HG02610 (cell line): ENCODE measurements at regions not wholly inside any gene's neighbourhood (a gene's known extent, or its start where the extent isn't known, plus 50 kb on each side); places are given as distances from the start of the nearest gene placed in this dataset.

Experiments used
- ATAC-seq: cut with Tn5 transposase; IDR thresholded peaks from one replicate; pipeline ENCODE4 v1.9.1; 2021; ENCODE audit warnings: mild to moderate bottlenecking, moderate library complexity; ENCODE audit not compliant: unreplicated experiment

DNA sequence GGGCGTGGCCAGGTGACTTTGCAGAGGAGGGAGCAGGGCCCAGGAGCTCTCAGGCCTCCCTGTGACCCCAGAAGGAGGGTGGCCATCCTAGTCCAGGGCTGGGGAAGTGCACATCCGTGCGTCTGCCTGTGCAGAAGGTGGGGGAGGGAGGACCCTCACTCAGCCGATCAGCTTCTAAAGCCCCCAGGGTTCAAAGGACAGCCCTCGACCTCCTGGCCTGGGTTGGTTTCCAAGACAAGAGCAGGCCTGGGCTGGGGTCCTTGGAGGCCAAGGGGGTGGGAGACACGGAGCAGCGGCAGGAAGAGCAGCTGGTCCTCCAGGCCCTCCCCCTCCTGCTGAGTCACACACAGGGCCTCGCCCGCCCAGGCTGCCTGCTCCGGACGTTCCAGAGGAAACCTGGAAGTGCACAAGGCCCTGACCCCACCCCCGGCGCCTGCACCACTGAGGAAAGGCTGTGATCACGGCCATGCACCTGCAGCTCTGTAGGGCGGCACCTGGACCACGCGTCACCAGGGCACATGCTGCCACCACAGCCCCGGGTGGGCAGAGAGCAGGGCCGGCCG lies 67.1 kb upstream of the ZNF469 start:
- ATAC-seq = no peak

- no peak for ATAC-seq
Measured at GRCh38 chr16:88316151-88316550, 66.6 kb upstream of the ZNF469 start.

DNA sequence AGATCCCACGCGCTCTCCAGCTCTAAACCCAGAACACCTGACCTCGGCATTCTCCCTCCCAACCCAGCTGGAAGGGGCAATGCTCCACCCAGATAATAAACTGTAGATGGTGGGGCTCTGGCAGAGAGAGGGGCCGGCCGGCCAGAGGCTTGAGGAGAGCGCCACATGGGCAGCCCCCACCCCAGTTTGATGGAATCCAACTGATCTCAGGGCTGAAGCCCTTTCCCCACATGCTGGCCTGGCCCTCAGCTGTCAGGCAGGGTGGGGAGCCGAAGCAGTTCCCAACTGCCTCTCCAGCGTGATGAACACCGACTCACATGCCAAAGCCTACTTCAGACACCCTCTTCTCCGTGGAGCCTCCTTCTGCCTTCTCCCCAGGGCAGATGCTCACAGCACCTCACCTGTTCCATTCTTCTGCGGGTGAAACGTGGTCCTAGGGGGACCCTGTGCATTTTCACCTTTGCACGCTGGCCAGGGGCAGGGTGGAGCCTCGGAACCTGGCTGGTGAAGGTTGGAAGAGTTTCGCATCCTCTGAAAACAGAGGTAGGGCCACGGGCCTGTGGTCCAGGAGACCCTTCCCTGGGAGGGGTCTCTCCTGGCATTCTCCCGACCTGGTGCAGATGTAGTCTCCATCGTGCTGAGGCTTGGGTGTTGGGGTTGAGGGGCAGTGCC lies 65.7 kb upstream of the ZNF469 start:
- no peak for ATAC-seq

DNA sequence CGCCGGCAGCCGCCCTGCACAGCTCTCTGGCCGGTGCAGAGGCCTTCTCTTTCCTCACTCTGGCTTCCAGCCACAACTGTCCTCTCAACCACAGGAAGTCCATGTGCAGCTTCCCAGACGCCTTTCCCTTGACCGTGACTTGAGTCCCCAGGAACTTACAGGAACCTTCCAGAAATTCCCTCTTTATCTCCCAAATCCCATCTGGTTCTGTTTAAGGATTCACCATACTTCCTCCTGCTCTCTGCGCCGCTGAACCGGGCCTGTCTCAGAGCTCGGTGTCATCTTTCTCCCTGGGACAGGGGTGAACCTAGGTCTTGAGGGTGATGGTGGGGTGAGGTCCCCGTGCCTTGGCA lies 65.2 kb upstream of the ZNF469 start:
- ATAC-seq = no peak

- ATAC-seq = no peak
Measured at GRCh38 chr16:88318051-88318450, 64.7 kb upstream of the ZNF469 start.

GRCh38 chr16:88318521-88318920 lies 64.2 kb upstream of the ZNF469 start:
- no peak for ATAC-seq

GRCh38 chr16:88319116-88319965 lies 63.4 kb upstream of the ZNF469 start:
- ATAC-seq = no peak

- no peak for ATAC-seq
Measured at GRCh38 chr16:88320947-88321634, 61.7 kb upstream of the ZNF469 start.

GRCh38 chr16:88321635-88322499 lies 60.9 kb upstream of the ZNF469 start:
- ATAC-seq = no peak

- no peak for ATAC-seq
Measured at GRCh38 chr16:88322500-88322970, 60.2 kb upstream of the ZNF469 start.

- no peak for ATAC-seq
Measured at GRCh38 chr16:88323041-88323440, 59.7 kb upstream of the ZNF469 start.

GRCh38 chr16:88323546-88324330 lies 59.0 kb upstream of the ZNF469 start:
- ATAC-seq = no peak

- no peak for ATAC-seq
Measured at GRCh38 chr16:88325087-88325750, 57.5 kb upstream of the ZNF469 start.

GRCh38 chr16:88325976-88326375 lies 56.8 kb upstream of the ZNF469 start:
- no peak for ATAC-seq

- ATAC-seq = no peak
Measured at GRCh38 chr16:88326611-88327485, 55.9 kb upstream of the ZNF469 start.

DNA sequence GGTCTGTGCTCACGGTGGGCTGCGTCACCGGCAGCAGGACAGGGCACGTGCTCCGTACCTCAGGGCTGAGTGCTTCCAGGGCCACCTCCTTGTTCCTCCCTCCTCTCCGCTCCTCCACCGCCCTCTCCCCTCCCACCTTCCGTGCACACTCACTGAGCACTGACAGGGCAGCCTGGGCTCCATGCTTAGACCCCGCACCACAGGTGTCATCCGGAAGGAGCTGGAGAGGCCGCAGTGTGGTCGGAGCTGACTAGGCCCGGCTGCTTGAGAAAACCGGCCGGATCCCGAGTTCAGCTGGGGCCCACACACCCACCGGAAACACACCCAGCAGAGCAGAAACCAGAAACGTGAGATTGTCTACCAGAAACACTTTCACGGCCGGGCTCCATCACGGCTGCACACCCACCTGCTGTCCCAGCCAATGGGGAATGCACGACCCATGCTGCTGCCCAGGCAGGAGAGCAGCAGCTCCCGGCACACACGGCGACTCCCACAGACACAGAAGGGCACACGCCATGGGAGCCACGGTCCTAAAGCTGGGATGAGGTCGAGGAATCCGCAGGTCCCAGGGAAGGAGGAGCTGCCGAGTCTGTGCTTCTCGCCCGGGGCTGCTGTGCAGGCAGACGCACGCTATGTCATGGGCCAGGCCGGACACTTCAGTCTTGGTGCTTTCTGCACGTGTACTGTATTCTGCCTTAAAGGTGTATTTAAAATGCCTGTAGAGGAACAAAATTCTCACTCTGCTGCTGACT lies 55.0 kb upstream of the ZNF469 start:
- ATAC-seq = no peak

DNA sequence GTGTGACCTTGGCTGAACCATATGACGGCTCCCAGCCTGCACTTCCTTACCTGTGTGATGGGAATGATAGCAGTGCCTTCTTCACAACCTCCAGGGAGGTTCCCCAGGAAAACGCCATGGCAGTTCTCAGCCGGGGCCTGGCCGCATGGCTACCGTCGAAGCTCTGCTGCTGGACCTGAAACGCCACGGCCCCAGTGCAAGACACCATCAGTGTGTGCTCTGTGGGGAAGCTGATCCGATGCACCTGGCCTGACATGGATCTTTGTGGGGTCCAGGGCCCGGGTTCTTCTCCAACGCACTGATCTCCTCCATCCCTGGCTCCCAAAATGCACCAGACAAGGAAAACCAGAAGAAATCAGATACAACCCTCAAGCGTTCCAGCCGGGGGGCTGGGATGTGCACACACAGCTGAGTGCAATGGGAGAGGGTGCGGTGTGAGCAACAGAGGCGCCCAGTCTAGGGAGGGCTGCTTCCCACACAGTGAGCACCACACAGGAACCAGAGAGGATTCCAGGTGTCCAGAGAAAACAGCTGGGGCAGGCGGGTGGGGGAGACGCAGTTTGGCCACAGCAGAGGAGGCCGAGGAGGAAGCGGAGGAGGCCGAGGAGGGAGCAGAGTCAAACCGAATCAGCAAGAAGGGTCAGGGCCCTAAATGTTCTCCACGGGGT lies 54.3 kb upstream of the ZNF469 start:
- no peak for ATAC-seq
